Fibroblast of lung (primary cell): ENCODE measurements at regions not wholly inside any gene's neighbourhood (a gene's known extent, or its start where the extent isn't known, plus 50 kb on each side); places are given as distances from the start of the nearest gene placed in this dataset.

Experiments used
- DNase-seq, 2 donors: peaks; one replicate each; pipeline versions ENCODE4 v3.0.0 to v3.0.0-alpha.2; 2010; ENCODE audit warnings: low read depth in 2 of 2
- H2AFZ ChIP-seq: 2 replicates; pipeline ENCODE4 v1.5.1; 2012; ENCODE audit warnings: low read length, control low read depth, inconsistent platforms
- H3K27ac ChIP-seq: 2 replicates; pipeline ENCODE4 v1.5.1; 2011; ENCODE audit warnings: low read length, control low read depth; ENCODE audit not compliant: insufficient read depth
- H3K27me3 ChIP-seq: 2 replicates; pipeline ENCODE4 v1.5.1; 2011; ENCODE audit warnings: mild to moderate bottlenecking, low read length; ENCODE audit not compliant: control insufficient read depth, insufficient read depth
- H3K36me3 ChIP-seq: 2 replicates; pipeline ENCODE4 v1.5.1; 2011; ENCODE audit warnings: low read length; ENCODE audit not compliant: control insufficient read depth, insufficient read depth
- H3K4me1 ChIP-seq: 2 replicates; pipeline ENCODE4 v1.5.1; 2011; ENCODE audit warnings: low read length; ENCODE audit not compliant: control insufficient read depth, insufficient read depth; ENCODE audit errors: extremely low read depth
- H3K4me2 ChIP-seq: 2 replicates; pipeline ENCODE4 v1.5.1; 2011; ENCODE audit warnings: low read length, control low read depth; ENCODE audit not compliant: insufficient read depth; ENCODE audit errors: extremely low read depth
- H3K4me3 ChIP-seq, 4 experiments: fragments of 200-600 bp in 1 of 4; sonication (generic) in 1 of 4; replicated peaks in 1 of 4; 2 replicates each; pipeline ENCODE4 v1.5.1; 2011 to 2016; ENCODE audit warnings: low read length in 4 of 4, low read depth in 3 of 4, mild to moderate bottlenecking in 3 of 4, control low read depth in 2 of 4, inconsistent platforms in 1 of 4, mixed read lengths in 1 of 4; ENCODE audit not compliant: insufficient read depth in 1 of 4; ENCODE audit errors: control extremely low read depth in 1 of 4
- H3K79me2 ChIP-seq: 2 replicates; pipeline ENCODE4 v1.5.1; 2012; ENCODE audit warnings: mild to moderate bottlenecking, low read length, inconsistent platforms; ENCODE audit not compliant: control insufficient read depth, insufficient read depth
- H3K9ac ChIP-seq: 2 replicates; pipeline ENCODE4 v1.5.1; 2011; ENCODE audit warnings: mild to moderate bottlenecking, low read length, control low read depth; ENCODE audit not compliant: insufficient read depth
- H3K9me3 ChIP-seq: 2 replicates; pipeline ENCODE4 v1.5.1; 2012; ENCODE audit warnings: low read depth, low read length; ENCODE audit not compliant: control insufficient read depth, insufficient read depth
- H4K20me1 ChIP-seq: 2 replicates; pipeline ENCODE4 v1.5.1; 2011; ENCODE audit warnings: low read length; ENCODE audit not compliant: control insufficient read depth, insufficient read depth; ENCODE audit errors: extremely low read depth
- CTCF ChIP-seq, 2 donors: IDR thresholded peaks in 1 of 2; conservative IDR thresholded peaks in 1 of 2; 1 replicate in 1 of 2; 2 replicates in 1 of 2; pipeline ENCODE4 v1.5.1; 2011 to 2012; ENCODE audit warnings: low read length in 2 of 2, control low read depth in 1 of 2, inconsistent platforms in 1 of 2, low read depth in 1 of 2, mild to moderate bottlenecking in 1 of 2
- EZH2 ChIP-seq: IDR thresholded peaks from 2 replicates; pipeline ENCODE4 v1.5.1; 2012; ENCODE audit warnings: low read length, control low read depth, mild to moderate bottlenecking; ENCODE audit errors: missing control alignments

GRCh38 chr5:127133071-127133470 is 59.8 kb upstream of the C5orf63 start:
- Histone ChIP-seq H4K20me1 (no peaks in the 10 kb centered on the region), H3K36me3 (no peaks in the 10 kb centered on the region), H3K27me3 (no peaks in the 10 kb centered on the region), H3K9ac (no peak overlapping the region), H3K4me1 (no peaks in the 10 kb centered on the region), H3K27ac (no peak overlapping the region), H3K4me2 (no peak overlapping the region), H3K79me2 (no peaks in the 10 kb centered on the region), H3K4me3 (no peak overlapping the region), H3K9me3 (no peaks in the 10 kb centered on the region), H2AFZ (no peak overlapping the region)
- no peak for DNase-seq
- TF ChIP-seq EZH2 = no peak
- TF ChIP-seq CTCF (conservative IDR thresholded peaks at IDR 0.05 in 1 of 2, IDR thresholded peaks at IDR 0.05 in 1 of 2; ENCODE audit: low read depth in 1 of 2, low read length in 2 of 2) = no peak

- Histone ChIP-seq H3K36me3 (no peaks in the 10 kb centered on the region), H3K4me3 (no peak overlapping the region), H3K4me1 (no peaks in the 10 kb centered on the region), H3K9ac (no peak overlapping the region), H3K27me3 (no peaks in the 10 kb centered on the region), H2AFZ (no peak overlapping the region), H4K20me1 (no peaks in the 10 kb centered on the region), H3K27ac (no peak overlapping the region), H3K4me2 (no peak overlapping the region), H3K9me3 (no peaks in the 10 kb centered on the region), H3K79me2 (no peaks in the 10 kb centered on the region)
- DNase-seq = no peak
- TF ChIP-seq EZH2 (no peak), CTCF (conservative IDR thresholded peaks at IDR 0.05 in 1 of 2, IDR thresholded peaks at IDR 0.05 in 1 of 2; ENCODE audit: low read depth in 1 of 2, low read length in 2 of 2) (no peak)
These were observed 63.6 kb upstream of the C5orf63 start for GRCh38 chr5:127136908-127137307.

GRCh38 chr5:127143722-127144121 is 70.4 kb upstream of the C5orf63 start:
- Histone ChIP-seq H4K20me1 (no peaks in the 10 kb centered on the region), H3K4me2 (no peak overlapping the region), H3K27me3 (no peaks in the 10 kb centered on the region), H3K4me1 (no peaks in the 10 kb centered on the region), H3K4me3 (no peak overlapping the region), H3K79me2 (no peaks in the 10 kb centered on the region), H3K36me3 (no peaks in the 10 kb centered on the region), H3K9me3 (no peaks in the 10 kb centered on the region), H3K9ac (no peak overlapping the region), H2AFZ (no peak overlapping the region), H3K27ac (no peak overlapping the region)
- no peak for DNase-seq
- TF ChIP-seq CTCF (conservative IDR thresholded peaks at IDR 0.05 in 1 of 2, IDR thresholded peaks at IDR 0.05 in 1 of 2; ENCODE audit: low read depth in 1 of 2, low read length in 2 of 2) (no peak), EZH2 (no peak)
